Liver (tissue), 8 donors: ENCODE measurements at regions not wholly inside any gene's neighbourhood (a gene's known extent, or its start where the extent isn't known, plus 50 kb on each side); places are given as distances from the start of the nearest gene placed in this dataset.

ENCODE experiments used
- DNase-seq: peaks from one replicate; pipeline ENCODE4 v3.0.0-alpha.2; 2017; ENCODE audit warnings: low spot score
- H3K27ac ChIP-seq, 2 donors: one replicate each; pipeline ENCODE4 v1.7.0; 2013; ENCODE audit warnings: inconsistent platforms in 2 of 2, low read length in 2 of 2, control low read depth in 1 of 2, low read depth in 1 of 2, mild to moderate bottlenecking in 1 of 2
- H3K27me3 ChIP-seq, 4 donors: one replicate each; pipeline versions ENCODE4 v1.6.1 to v1.7.0; 2013; ENCODE audit warnings: low read length in 3 of 4, inconsistent platforms in 1 of 4, mild to moderate bottlenecking in 1 of 4, moderate library complexity in 1 of 4; ENCODE audit not compliant: control insufficient read depth in 4 of 4, insufficient read depth in 4 of 4
- H3K36me3 ChIP-seq, 4 donors: one replicate each; pipeline versions ENCODE4 v1.6.1 to v1.7.0; 2013; ENCODE audit warnings: low read length in 3 of 4, mild to moderate bottlenecking in 3 of 4, low read depth in 1 of 4, moderate library complexity in 1 of 4; ENCODE audit not compliant: control insufficient read depth in 4 of 4, insufficient read depth in 3 of 4
- H3K4me1 ChIP-seq, 4 donors: one replicate each; pipeline versions ENCODE4 v1.6.1 to v1.7.0; 2013; ENCODE audit warnings: low read length in 3 of 4, mild to moderate bottlenecking in 3 of 4, moderate library complexity in 1 of 4; ENCODE audit not compliant: control insufficient read depth in 4 of 4, insufficient read depth in 4 of 4
- H3K4me3 ChIP-seq, 3 donors: one replicate each; pipeline versions ENCODE4 v1.6.1 to v1.7.0; 2013; ENCODE audit warnings: low read length in 3 of 3, control low read depth in 1 of 3, low read depth in 1 of 3, mild to moderate bottlenecking in 1 of 3
- H3K9ac ChIP-seq, 2 donors: one replicate each; pipeline ENCODE4 v1.7.0; 2013; ENCODE audit warnings: low read length in 2 of 2, mild to moderate bottlenecking in 2 of 2, moderate library complexity in 2 of 2, control low read depth in 1 of 2, low read depth in 1 of 2
- H3K9me3 ChIP-seq, 4 donors: one replicate each; pipeline versions ENCODE4 v1.6.1 to v1.7.0; 2013; ENCODE audit warnings: low read length in 3 of 4; ENCODE audit not compliant: control insufficient read depth in 4 of 4
- EGR1 ChIP-seq, 2 donors: IDR thresholded peaks; 2 replicates each; pipeline ENCODE4 v1.6.1; 2016 to 2018; ENCODE audit warnings: antibody characterized with exemption in 2 of 2, low read depth in 2 of 2
- HNF4A ChIP-seq, 2 donors: conservative IDR thresholded peaks; 2 replicates each; pipeline ENCODE4 v1.6.1; 2016; ENCODE audit warnings: antibody characterized with exemption in 2 of 2, mild to moderate bottlenecking in 2 of 2
- JUND ChIP-seq, 2 donors: IDR thresholded peaks; 2 replicates each; pipeline ENCODE4 v1.6.1; 2016; ENCODE audit warnings: antibody characterized with exemption in 2 of 2
- RAD21 ChIP-seq, 2 donors: IDR thresholded peaks; 2 replicates each; pipeline ENCODE4 v1.6.1; 2016; ENCODE audit warnings: antibody characterized with exemption in 2 of 2, mild to moderate bottlenecking in 2 of 2
- YY1 ChIP-seq: IDR thresholded peaks from 2 replicates; pipeline ENCODE4 v1.6.1; 2016; ENCODE audit warnings: antibody characterized with exemption, mild to moderate bottlenecking
- WGBS: extraction: QIAGEN DNeasy Blood & Tissue Kit; methylation state at CpG from one replicate; pipeline ENCODE4 v1.1.7; 2013; 5-methylcytosine and 5-hydroxymethylcytosine counted together
- TF ChIP-seq, protein P1 (sequence below): IDR thresholded peaks from 2 replicates; pipeline ENCODE4 v1.6.1; 2016; ENCODE audit warnings: antibody characterized with exemption
- TF ChIP-seq, protein P2 (sequence below): IDR thresholded peaks from 2 replicates; pipeline ENCODE4 v1.6.1; 2016; ENCODE audit warnings: antibody characterized with exemption, mild to moderate bottlenecking
- TF ChIP-seq, protein P3 (sequence below): fragments of 150-350 bp; IDR thresholded peaks from 2 replicates; pipeline ENCODE4 v1.5.1; 2017; ENCODE audit warnings: improper control_type of control experiment, low read depth, low read length; ENCODE audit not compliant: missing input control
- donor health status: healthy.
- donor health status: healthy.
- donor health status: healthy.
- donor health status: healthy.
- donor health status: healthy.

DNA sequence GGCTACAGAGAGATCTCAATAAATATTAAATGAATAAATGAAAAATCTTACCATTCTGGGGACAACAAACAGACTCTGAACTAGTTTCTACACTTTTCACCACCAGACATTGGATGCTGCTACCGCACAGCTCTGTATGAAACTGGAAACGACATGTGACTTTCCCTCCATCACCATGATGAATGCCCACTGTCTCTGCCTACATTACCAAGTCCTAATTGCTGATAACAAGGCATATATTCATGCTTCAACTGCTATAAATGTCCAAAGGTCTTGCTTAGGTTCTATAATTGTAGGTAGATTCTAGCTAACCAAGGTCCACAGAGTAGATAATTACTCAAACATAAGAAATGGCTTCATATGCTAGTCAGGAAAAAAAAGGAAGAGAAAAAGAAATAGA lies 399.4 kb upstream of the ADGRL3 start:
- H3K36me3 ChIP-seq, result no peaks in the 10 kb centered on the region
- no peaks in the 10 kb centered on the region for H3K4me1 ChIP-seq
- TF ChIP-seq, protein P1, sequence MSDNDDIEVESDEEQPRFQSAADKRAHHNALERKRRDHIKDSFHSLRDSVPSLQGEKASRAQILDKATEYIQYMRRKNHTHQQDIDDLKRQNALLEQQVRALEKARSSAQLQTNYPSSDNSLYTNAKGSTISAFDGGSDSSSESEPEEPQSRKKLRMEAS, result no peak
- no peak for TF ChIP-seq EGR1 (IDR thresholded peaks at IDR 0.05; ENCODE audit: low read depth in 2 of 2)
- TF ChIP-seq HNF4A (conservative IDR thresholded peaks at IDR 0.05), result no peak
- TF ChIP-seq, protein P2, sequence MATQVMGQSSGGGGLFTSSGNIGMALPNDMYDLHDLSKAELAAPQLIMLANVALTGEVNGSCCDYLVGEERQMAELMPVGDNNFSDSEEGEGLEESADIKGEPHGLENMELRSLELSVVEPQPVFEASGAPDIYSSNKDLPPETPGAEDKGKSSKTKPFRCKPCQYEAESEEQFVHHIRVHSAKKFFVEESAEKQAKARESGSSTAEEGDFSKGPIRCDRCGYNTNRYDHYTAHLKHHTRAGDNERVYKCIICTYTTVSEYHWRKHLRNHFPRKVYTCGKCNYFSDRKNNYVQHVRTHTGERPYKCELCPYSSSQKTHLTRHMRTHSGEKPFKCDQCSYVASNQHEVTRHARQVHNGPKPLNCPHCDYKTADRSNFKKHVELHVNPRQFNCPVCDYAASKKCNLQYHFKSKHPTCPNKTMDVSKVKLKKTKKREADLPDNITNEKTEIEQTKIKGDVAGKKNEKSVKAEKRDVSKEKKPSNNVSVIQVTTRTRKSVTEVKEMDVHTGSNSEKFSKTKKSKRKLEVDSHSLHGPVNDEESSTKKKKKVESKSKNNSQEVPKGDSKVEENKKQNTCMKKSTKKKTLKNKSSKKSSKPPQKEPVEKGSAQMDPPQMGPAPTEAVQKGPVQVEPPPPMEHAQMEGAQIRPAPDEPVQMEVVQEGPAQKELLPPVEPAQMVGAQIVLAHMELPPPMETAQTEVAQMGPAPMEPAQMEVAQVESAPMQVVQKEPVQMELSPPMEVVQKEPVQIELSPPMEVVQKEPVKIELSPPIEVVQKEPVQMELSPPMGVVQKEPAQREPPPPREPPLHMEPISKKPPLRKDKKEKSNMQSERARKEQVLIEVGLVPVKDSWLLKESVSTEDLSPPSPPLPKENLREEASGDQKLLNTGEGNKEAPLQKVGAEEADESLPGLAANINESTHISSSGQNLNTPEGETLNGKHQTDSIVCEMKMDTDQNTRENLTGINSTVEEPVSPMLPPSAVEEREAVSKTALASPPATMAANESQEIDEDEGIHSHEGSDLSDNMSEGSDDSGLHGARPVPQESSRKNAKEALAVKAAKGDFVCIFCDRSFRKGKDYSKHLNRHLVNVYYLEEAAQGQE, result no peak
- no peak overlapping the region for H3K27ac ChIP-seq
- no peak overlapping the region for H3K4me3 ChIP-seq
- 73% methylated on average over 2 of the region's 2 CpGs for WGBS
- no peak overlapping the region for H3K9ac ChIP-seq
- no peak for DNase-seq
- H3K27me3 ChIP-seq, result no peaks in the 10 kb centered on the region
- H3K9me3 ChIP-seq, result no peaks in the 10 kb centered on the region

DNA sequence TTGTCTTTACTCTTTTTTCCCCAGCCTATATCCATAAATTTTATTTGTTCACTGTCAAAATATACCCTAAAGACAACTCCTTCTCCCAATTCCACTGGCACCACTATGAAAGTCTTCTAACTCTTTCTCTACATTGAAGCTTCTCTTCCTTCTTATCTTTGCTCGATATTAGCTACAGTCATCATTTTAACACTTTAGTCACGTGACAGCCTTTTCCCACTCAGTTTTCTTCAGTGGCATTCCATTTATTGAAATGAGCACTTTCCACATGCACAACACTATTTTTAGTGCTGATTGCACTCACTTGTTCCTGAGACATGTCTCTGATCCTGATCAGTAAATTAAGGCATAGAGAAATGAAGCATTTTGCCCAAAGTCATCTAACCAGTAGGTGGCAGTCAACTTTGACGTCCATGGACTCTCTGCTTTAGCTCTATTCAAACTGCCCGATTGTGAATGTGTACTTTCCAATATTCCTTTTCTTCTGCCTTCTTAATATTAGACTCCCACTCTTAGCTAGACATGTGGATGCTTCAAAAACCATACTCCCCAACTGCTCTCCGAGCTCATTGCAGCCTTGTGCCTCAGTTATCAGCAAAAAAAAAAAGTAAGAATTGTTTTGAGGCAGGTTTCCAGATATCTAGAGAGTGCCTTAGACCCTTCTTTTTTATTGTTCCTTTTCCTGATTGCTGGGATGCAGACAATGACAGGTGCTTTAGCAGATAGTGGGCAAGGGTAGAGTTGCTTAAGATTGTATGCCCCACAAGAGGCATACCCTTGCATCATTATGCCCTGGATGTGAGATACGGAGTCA lies 394.4 kb upstream of the ADGRL3 start:
- DNase-seq, result no peak

DNA sequence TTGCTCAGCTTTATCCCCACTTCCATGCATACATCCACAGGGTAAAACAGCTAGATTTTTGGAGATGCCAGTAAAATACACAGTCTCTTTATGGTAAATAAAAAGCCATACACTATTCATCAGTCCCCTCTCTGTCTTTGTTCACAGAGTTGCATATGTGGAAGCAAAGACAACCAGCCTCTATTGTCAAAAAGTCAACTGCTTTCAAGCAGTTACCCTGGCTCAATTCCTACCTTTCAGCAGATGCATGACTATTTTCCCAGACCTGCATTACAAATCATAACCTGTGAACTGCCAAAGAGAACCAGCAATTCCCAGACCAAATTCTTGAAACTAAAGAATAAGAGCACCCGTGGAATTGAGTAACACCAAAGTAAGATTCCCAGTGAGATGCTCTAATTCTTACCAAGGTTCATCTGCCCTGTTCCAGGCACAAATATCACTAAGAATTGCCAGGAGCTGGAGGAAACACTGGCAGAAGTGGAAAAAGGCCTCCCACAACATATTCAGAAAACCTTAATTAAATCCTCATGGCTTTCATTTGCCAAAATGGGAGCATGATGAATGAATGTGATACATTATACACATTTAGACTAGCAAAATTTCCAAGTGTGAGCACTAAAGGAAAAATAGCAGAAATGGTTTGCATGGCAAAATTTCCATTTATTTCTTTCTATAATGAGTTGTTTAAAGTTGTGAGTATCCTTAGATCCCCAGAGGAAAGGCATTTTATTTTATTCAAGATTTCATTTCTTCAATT lies 391.2 kb upstream of the ADGRL3 start:
- DNase-seq, result no peak
- TF ChIP-seq JUND (IDR thresholded peaks at IDR 0.05) (no peak), HNF4A (conservative IDR thresholded peaks at IDR 0.05) (no peak)
- WGBS, result 82% methylated on average over 1 of the region's 1 CpG
- Histone ChIP-seq H3K27me3 (no peaks in the 10 kb centered on the region), H3K36me3 (no peaks in the 10 kb centered on the region), H3K9me3 (no peaks in the 10 kb centered on the region), H3K4me3 (no peak overlapping the region), H3K27ac (no peak overlapping the region), H3K4me1 (no peaks in the 10 kb centered on the region), H3K9ac (no peak overlapping the region)

More for the DNA sequence above, 394.4 kb upstream of the ADGRL3 start:
- no peak overlapping the region for H3K4me3 ChIP-seq
- no peaks in the 10 kb centered on the region for H3K27me3 ChIP-seq
- no peaks in the 10 kb centered on the region for H3K9me3 ChIP-seq
- no peak overlapping the region for H3K9ac ChIP-seq
- no peaks in the 10 kb centered on the region for H3K4me1 ChIP-seq
- H3K27ac ChIP-seq, result no peak overlapping the region
- WGBS, result 37% methylated on average over 6 of the region's 6 CpGs
- TF ChIP-seq, protein P3, sequence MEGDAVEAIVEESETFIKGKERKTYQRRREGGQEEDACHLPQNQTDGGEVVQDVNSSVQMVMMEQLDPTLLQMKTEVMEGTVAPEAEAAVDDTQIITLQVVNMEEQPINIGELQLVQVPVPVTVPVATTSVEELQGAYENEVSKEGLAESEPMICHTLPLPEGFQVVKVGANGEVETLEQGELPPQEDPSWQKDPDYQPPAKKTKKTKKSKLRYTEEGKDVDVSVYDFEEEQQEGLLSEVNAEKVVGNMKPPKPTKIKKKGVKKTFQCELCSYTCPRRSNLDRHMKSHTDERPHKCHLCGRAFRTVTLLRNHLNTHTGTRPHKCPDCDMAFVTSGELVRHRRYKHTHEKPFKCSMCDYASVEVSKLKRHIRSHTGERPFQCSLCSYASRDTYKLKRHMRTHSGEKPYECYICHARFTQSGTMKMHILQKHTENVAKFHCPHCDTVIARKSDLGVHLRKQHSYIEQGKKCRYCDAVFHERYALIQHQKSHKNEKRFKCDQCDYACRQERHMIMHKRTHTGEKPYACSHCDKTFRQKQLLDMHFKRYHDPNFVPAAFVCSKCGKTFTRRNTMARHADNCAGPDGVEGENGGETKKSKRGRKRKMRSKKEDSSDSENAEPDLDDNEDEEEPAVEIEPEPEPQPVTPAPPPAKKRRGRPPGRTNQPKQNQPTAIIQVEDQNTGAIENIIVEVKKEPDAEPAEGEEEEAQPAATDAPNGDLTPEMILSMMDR, result peak; percentile 34
- TF ChIP-seq YY1 (no peak), RAD21 (IDR thresholded peaks at IDR 0.05) (peak; percentile 61 to 76)
- no peaks in the 10 kb centered on the region for H3K36me3 ChIP-seq
